ENCODE measurements at regions not wholly inside any gene's neighbourhood (a gene's known extent, or its start where the extent isn't known, plus 50 kb on each side); places are given as distances from the start of the nearest gene placed in this dataset.

DNA sequence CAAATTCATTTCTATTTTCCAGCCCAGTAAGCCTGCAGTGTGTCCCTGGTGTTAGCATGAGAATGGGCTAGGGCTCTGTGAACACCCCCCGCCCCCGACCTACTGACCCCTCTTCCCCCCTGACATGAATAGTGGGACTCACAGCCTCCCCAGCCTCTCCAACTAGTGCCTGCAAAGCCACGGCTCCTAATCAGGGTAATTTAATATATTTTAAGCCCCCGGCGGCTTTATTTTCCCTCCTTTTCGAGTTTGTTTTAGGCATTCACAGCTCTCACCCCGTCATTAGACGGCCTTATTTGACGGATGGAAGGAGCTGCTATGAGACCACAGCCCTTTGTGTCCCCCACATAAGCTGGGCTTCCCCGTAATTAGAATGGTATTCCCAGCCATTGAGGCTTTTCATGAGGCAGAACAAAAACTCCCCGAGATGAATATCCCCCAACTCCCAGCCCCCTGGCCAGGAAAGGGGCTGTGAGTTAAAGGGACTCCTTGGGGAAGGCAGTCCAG, 78.3 kb upstream of the POLG start:
- no peak overlapping the region for H3K4me3 ChIP-seq (ENCODE audit: control insufficient read depth, low read depth, low read length)
- TF ChIP-seq, protein P1, sequence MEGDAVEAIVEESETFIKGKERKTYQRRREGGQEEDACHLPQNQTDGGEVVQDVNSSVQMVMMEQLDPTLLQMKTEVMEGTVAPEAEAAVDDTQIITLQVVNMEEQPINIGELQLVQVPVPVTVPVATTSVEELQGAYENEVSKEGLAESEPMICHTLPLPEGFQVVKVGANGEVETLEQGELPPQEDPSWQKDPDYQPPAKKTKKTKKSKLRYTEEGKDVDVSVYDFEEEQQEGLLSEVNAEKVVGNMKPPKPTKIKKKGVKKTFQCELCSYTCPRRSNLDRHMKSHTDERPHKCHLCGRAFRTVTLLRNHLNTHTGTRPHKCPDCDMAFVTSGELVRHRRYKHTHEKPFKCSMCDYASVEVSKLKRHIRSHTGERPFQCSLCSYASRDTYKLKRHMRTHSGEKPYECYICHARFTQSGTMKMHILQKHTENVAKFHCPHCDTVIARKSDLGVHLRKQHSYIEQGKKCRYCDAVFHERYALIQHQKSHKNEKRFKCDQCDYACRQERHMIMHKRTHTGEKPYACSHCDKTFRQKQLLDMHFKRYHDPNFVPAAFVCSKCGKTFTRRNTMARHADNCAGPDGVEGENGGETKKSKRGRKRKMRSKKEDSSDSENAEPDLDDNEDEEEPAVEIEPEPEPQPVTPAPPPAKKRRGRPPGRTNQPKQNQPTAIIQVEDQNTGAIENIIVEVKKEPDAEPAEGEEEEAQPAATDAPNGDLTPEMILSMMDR (IDR thresholded peaks at IDR 0.05; ENCODE audit: control insufficient read depth, insufficient read depth, low read depth, low read length, missing control alignments) = no peak
- no peak for DNase-seq (ENCODE audit: low read depth)

DNA sequence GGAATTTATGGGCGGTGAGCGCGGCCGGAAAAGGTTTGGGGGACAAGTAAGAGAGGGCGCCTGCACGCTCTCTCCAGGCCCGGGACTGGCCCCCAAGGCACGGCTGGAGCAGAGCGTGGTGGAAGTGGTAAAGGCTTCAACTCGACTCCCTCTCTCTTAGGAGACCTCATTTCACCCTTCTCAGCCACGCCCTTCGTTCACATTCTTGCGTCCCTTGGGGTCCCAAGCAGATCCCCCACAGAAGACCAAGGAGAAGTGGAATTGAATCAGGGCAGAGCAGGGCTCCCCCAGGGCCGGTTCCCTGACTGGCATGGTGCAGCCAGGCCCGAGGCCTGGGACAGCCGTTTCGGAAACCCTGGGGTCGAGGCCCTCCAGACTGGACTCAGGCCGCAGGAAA, 75.4 kb upstream of the POLG start:
- DNase-seq (ENCODE audit: low read depth) = no peak
- TF ChIP-seq, protein P1 (IDR thresholded peaks at IDR 0.05; ENCODE audit: control insufficient read depth, insufficient read depth, low read depth, low read length, missing control alignments) = no peak
- H3K4me3 ChIP-seq (ENCODE audit: control insufficient read depth, low read depth, low read length) = no peak overlapping the region

DNA sequence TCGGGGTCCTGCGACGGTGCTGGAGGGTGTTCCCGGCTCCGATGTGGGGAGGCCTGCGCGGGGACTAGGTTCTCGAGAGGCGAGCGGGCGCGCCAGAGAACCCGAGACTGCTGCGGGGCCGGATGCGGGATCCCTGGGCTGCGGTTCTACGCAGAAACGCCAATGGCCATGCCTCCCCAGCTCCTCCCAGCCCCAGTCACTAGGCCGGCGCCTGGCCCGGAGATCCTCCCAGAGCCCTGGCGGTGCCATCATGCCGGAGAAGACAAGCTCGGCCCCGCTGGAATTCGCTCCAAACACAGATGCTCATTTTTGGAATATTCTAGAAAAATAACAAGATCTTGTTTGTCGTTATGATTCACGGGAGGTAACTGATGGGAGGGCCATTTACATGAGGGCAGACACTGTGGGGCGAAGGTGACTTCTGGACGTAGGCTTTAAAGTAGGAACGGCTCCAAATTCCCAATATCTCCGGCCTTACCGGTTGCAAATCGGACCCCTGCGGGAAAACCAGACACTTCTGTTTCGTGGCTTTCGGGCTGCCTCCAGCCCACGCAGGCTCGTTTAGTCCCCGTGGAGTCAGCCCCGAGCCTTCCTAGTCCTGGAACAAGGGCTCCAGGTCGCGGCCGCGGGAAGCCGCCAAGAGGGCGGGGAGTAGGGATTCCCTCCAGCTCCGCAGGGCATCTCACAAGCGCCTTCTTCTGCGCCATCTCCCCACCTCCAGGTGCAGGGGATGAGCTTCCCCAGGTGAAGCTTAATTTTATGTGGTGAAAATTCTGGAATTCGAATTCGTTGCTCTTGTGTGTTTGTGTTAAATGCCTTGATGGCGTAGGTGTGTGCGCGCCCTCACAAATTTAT, 74.8 kb upstream of the POLG start:
- DNase-seq (ENCODE audit: low read depth) = no peak
- H3K4me3 ChIP-seq (ENCODE audit: control insufficient read depth, low read depth, low read length) = no peak overlapping the region; the same call in 1 of the 2 replicates

DNA sequence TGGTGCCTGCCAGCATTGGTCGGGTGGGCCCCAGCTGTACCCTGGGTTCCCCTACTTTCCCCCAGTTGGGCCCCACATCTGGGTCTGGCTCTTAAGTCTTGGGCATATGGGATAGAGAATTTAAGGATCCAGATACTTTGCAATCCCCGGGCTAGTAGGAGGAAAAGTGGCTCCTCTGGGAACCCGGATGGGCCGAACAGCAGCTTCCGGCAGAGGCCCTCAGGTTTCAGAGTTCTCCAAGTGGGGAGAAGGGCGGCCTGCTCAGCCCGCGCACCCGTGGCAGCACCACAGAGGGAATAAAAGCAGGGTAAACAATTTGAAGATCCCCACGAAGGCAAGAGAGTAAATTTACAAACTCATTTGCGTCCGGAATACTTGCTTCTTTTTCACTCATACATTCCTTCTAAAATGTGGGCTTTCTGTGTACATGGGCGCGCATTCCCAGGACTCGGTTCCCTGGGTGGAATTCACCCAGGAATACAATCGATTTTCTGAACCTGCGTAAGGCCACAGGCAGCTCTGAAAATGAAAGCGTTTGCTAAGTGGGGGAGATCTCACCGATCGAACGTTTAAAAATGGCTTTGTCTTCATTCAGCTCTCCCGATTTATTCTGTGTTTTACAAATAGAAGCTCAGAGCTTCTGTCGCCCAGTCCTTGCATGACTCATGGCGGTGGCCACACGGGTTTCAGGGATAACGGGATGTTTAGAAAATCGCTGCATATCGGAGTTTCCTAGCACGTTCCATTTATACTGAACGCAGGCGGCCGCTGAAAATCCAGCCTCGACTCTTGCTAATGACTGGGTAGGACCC, 74.0 kb upstream of the POLG start:
- TF ChIP-seq, protein P1 (IDR thresholded peaks at IDR 0.05; ENCODE audit: control insufficient read depth, insufficient read depth, low read depth, low read length, missing control alignments) = no peak
- H3K4me3 ChIP-seq (ENCODE audit: control insufficient read depth, low read depth, low read length) = no peak overlapping the region; the same call in 1 of the 2 replicates
- no peak for DNase-seq (ENCODE audit: low read depth)

More for the DNA sequence above, 74.8 kb upstream of the POLG start:
- TF ChIP-seq, protein P1 (IDR thresholded peaks at IDR 0.05; ENCODE audit: control insufficient read depth, insufficient read depth, low read depth, low read length, missing control alignments) = no peak

DNA sequence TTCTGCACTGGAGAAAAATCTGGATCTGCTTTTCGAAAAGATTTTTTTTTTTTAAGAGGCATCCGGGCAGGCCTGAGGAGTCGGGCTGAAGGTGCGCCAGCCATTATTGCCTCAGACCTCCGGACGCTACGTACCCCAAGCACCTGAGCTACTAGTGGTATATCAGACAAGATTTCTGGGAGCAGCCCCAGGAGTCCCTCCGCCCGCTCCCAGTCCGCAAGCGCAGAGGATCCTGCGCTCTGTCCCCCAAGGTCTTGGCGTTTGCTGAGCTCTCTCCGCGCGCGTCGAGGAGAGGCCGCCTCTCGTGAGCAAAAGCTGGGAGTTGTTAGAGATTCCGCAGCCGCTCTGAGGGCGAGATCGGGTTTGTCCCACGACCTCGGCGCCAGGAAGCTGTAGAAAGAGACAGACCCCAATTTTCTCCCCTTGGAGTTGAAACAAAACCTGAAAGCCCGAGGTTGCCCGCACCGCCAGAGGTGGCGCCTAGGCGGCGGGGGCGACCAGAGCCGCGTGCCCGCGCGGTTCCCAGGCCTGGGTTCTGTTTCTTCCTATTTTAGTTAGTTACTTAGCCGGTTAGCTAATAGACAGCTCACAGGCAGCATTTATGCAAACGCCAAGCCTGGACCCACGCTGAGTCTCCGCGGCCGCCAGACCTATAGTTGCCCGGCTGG, 72.5 kb upstream of the POLG start:
- no peak overlapping the region for H3K4me3 ChIP-seq (ENCODE audit: control insufficient read depth, low read depth, low read length)
- DNase-seq (ENCODE audit: low read depth) = no peak
- TF ChIP-seq, protein P1 (IDR thresholded peaks at IDR 0.05; ENCODE audit: control insufficient read depth, insufficient read depth, low read depth, low read length, missing control alignments) = peak; percentile 11
